ENCODE measurements at regions not wholly inside any gene's neighbourhood (a gene's known extent, or its start where the extent isn't known, plus 50 kb on each side); places are given as distances from the start of the nearest gene placed in this dataset.

DNA sequence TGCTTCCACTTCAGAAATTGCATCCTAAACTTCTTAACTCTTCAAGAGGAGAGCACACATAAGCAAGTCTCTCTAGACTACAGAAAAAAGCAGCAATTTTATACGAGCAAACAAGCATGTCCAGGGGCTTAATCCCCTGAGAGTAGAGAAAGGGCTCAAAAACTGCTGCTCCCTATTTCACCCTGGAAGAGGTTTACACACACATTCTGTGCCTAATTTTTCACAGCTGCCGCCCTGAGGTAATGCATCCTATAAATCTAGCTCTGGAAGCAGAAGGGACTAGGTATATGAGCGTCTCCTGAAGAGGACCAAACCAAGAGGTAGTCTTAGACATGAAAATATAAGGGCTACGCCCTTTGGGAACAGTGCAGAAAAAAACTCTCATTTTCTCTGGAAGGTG, 73.1 kb downstream of the CRPPA start:
- TF ChIP-seq, protein P1, sequence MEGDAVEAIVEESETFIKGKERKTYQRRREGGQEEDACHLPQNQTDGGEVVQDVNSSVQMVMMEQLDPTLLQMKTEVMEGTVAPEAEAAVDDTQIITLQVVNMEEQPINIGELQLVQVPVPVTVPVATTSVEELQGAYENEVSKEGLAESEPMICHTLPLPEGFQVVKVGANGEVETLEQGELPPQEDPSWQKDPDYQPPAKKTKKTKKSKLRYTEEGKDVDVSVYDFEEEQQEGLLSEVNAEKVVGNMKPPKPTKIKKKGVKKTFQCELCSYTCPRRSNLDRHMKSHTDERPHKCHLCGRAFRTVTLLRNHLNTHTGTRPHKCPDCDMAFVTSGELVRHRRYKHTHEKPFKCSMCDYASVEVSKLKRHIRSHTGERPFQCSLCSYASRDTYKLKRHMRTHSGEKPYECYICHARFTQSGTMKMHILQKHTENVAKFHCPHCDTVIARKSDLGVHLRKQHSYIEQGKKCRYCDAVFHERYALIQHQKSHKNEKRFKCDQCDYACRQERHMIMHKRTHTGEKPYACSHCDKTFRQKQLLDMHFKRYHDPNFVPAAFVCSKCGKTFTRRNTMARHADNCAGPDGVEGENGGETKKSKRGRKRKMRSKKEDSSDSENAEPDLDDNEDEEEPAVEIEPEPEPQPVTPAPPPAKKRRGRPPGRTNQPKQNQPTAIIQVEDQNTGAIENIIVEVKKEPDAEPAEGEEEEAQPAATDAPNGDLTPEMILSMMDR (IDR thresholded peaks at IDR 0.05): no peak
- TF ChIP-seq POLR2AphosphoS5 (IDR thresholded peaks at IDR 0.05; ENCODE audit: low read depth, low read length): no peak

Data from Panc1 (cell line).